HepG2 (cell line): ENCODE measurements at regions not wholly inside any gene's neighbourhood (a gene's known extent, or its start where the extent isn't known, plus 50 kb on each side); places are given as distances from the start of the nearest gene placed in this dataset.

ENCODE experiments used
- ATAC-seq: fragments of 200-7000 bp; cut with Tn5 transposase; 3 replicates; pipeline ENCODE4 v1.9.1; 2020; ENCODE audit warnings: mild to moderate bottlenecking, moderate library complexity
- BruUV-seq: library from RNA; stranded (reverse); fragments of 400-500 nt; replicated peaks from 2 replicates; lab custom pipeline; 2021; lab: Mats Ljungman, UMichigan
- CTCF ChIA-PET: fragments of 300-600 bp; formaldehyde crosslinking; extraction: SDS; loops from one replicate; lab custom pipeline; 2021; ENCODE audit warnings: low total read pairs, inconsistent platforms, low intra/inter-chr PET ratio; lab: Yijun Ruan, JAX
- POLR2A ChIA-PET: fragments of 350-600 bp; sonication (Branson Sonifier 250); formaldehyde crosslinking; loops from one replicate; lab custom pipeline; 2020; ENCODE audit warnings: antibody characterized with exemption, inconsistent platforms; lab: Yijun Ruan, JAX
- DNase-seq: peaks from one replicate; pipeline ENCODE4 v3.0.0-alpha.2; 2015; ENCODE audit warnings: low spot score
- FAIRE-seq: peaks from 3 replicates; lab custom pipeline; 2011; peaks lifted over from hg19 to GRCh38; lab: Jason Lieb, UNC
- H2AFZ ChIP-seq: one replicate; pipeline ENCODE4 v1.6.1; 2011; ENCODE audit warnings: low read length, inconsistent platforms
- H3K27ac ChIP-seq: fragments of 300-600 bp; 3 replicates; pipeline ENCODE4 v1.8.0; 2011; ENCODE audit warnings: mixed run types, mild to moderate bottlenecking, mixed read lengths, low read length, inconsistent platforms; ENCODE audit not compliant: insufficient read depth; ENCODE audit errors: extremely low read length
- H3K27me3 ChIP-seq, 2 experiments: fragments of 200-600 bp in 1 of 2; 2 replicates in 1 of 2; 3 replicates in 1 of 2; pipeline versions ENCODE4 v1.6.0 to v1.8.0; 2011; ENCODE audit warnings: low read length in 2 of 2, mild to moderate bottlenecking in 2 of 2, moderate library complexity in 2 of 2, inconsistent platforms in 1 of 2; ENCODE audit not compliant: insufficient read depth in 2 of 2, control insufficient read depth in 1 of 2
- H3K36me3 ChIP-seq, 2 experiments: fragments of 200-600 bp in 1 of 2; replicated peaks in 1 of 2; 2 replicates in 1 of 2; 3 replicates in 1 of 2; pipeline versions ENCODE4 v1.5.1 to v1.8.0; 2011; ENCODE audit warnings: low read length in 2 of 2, inconsistent platforms in 1 of 2; ENCODE audit not compliant: insufficient read depth in 2 of 2, control insufficient read depth in 1 of 2
- H3K4me1 ChIP-seq: 2 replicates; pipeline ENCODE4 v1.5.1; 2012; ENCODE audit warnings: low read length, inconsistent platforms; ENCODE audit not compliant: insufficient read depth
- H3K4me2 ChIP-seq: 2 replicates; pipeline ENCODE4 v1.6.0; 2011; ENCODE audit warnings: low read depth, low read length, inconsistent platforms
- H3K4me3 ChIP-seq, 3 experiments: fragments of 200-600 bp in 1 of 3; sonication (generic), shearing (Covaris generic) in 1 of 3; replicated peaks in 1 of 3; 2 replicates each; pipeline ENCODE4 v1.5.1; 2011 to 2016; ENCODE audit warnings: low read length in 3 of 3, inconsistent platforms in 2 of 3, low read depth in 2 of 3, mild to moderate bottlenecking in 2 of 3, control low read depth in 1 of 3, mixed read lengths in 1 of 3; ENCODE audit not compliant: insufficient read depth in 1 of 3
- H3K79me2 ChIP-seq: one replicate; pipeline ENCODE4 v1.6.1; 2011; ENCODE audit warnings: low read length, inconsistent platforms; ENCODE audit not compliant: insufficient read depth
- H3K9ac ChIP-seq: 2 replicates; pipeline ENCODE4 v1.6.0; 2011; ENCODE audit warnings: mild to moderate bottlenecking, low read depth, low read length, inconsistent platforms; ENCODE audit not compliant: insufficient read depth
- H3K9me3 ChIP-seq: 2 replicates; pipeline ENCODE4 v1.5.1; 2012; ENCODE audit warnings: mild to moderate bottlenecking, low read length
- H4K20me1 ChIP-seq: 2 replicates; pipeline ENCODE4 v1.6.0; 2011; ENCODE audit warnings: inconsistent platforms, mild to moderate bottlenecking, low read length, moderate library complexity; ENCODE audit not compliant: insufficient read depth
- FOXK1 ChIP-seq: sonication (generic); formaldehyde crosslinking; IDR thresholded peaks from 2 replicates; pipeline ENCODE4 v1.4.0; 2020; ENCODE audit warnings: low read depth, missing genetic modification reagents, borderline replicate concordance
- IKZF4 ChIP-seq: sonication (generic); formaldehyde crosslinking; IDR thresholded peaks from 2 replicates; pipeline ENCODE4 v1.5.1; 2020; ENCODE audit warnings: borderline replicate concordance, mild to moderate bottlenecking, low read depth, missing genetic modification reagents; ENCODE audit errors: not compliant biosample characterization
- PLSCR1 ChIP-seq: sonication (generic); formaldehyde crosslinking; IDR thresholded peaks from 2 replicates; pipeline ENCODE4 v1.5.0; 2020; ENCODE audit warnings: missing genetic modification reagents, mild to moderate bottlenecking, borderline replicate concordance
- ZIK1 ChIP-seq: sonication (generic); formaldehyde crosslinking; IDR thresholded peaks from 2 replicates; pipeline ENCODE4 v1.5.0; 2020; ENCODE audit warnings: mild to moderate bottlenecking, low read depth, missing genetic modification reagents, borderline replicate concordance
- ZNF747 ChIP-seq: sonication (generic); formaldehyde crosslinking; IDR thresholded peaks from 2 replicates; pipeline ENCODE4 v1.8.1; 2023; ENCODE audit warnings: missing genetic modification reagents, mild to moderate bottlenecking, borderline replicate concordance
- WGBS: methylation state at CpG from one replicate; pipeline ENCODE4 v1.1.6; 2017; ENCODE audit warnings: low lambda C conversion rate; 5-methylcytosine and 5-hydroxymethylcytosine counted together
- in situ Hi-C: cut with HindIII; loops from 2 replicates; pipeline ENCODE4 v1.10.0; 2017; ENCODE audit warnings: low pct_unique_long_range_greater_than_20kb; ENCODE audit not compliant: extremely low pct_ligation_motif_present
- intact Hi-C: fragments of 100-400 bp; cut with micrococcal nuclease; formaldehyde crosslinking; loops from one replicate; pipeline ENCODE4 v1.10.0; 2022; ENCODE audit not compliant: unreplicated experiment

GRCh38 chr6:141498977-141499376 lies 633.7 kb upstream of the GJE1 start:
- intact Hi-C loops (no loop called here), in situ Hi-C loops (no loop called here)
- Histone ChIP-seq H3K4me1 (no peaks in the 10 kb centered on the region), H2AFZ (no peak overlapping the region), H3K27ac (no peak overlapping the region), H3K4me3 (no peak overlapping the region), H3K79me2 (no peaks in the 10 kb centered on the region), H3K9me3 (peaks cover 4% of the 10 kb centered on the region; the same call in 1 of the 2 replicates), H3K27me3 (no peaks in the 10 kb centered on the region), H3K36me3 (no peaks in the 10 kb centered on the region), H3K9ac (no peak overlapping the region), H3K4me2 (no peak overlapping the region), H4K20me1 (no peaks in the 10 kb centered on the region)
- ChIA-PET CTCF (no interaction called here), POLR2A (no interaction called here)
- FAIRE-seq, result no peak
- WGBS, result 9% methylated on average over 3 of the region's 3 CpGs
- DNase-seq, result no peak
- BruUV-seq, result no TSS peak
- ATAC-seq, result no peak
- TF ChIP-seq FOXK1 (no peak), ZIK1 (CRISPR knock-in tag) (no peak)

- no peak overlapping the region for H3K4me2 ChIP-seq
- BruUV-seq, result no TSS peak
- H3K9me3 ChIP-seq, result no peaks in the 10 kb centered on the region
- no peaks in the 10 kb centered on the region for H3K79me2 ChIP-seq
- no peak overlapping the region for H3K27ac ChIP-seq
- H3K36me3 ChIP-seq, result no peaks in the 10 kb centered on the region
- no peak overlapping the region for H2AFZ ChIP-seq
- ChIA-PET CTCF (no interaction called here), POLR2A (no interaction called here)
- in situ Hi-C loops, result no loop called here
- ATAC-seq, result no peak
- no peak for DNase-seq
- TF ChIP-seq ZNF747 (CRISPR knock-in tag) (no peak), PLSCR1 (no peak), IKZF4 (CRISPR knock-in tag) (no peak)
- no peaks in the 10 kb centered on the region for H4K20me1 ChIP-seq
- H3K27me3 ChIP-seq, result no peaks in the 10 kb centered on the region
- H3K4me3 ChIP-seq, result no peak overlapping the region
- intact Hi-C loops, result no loop called here
- H3K4me1 ChIP-seq, result no peaks in the 10 kb centered on the region
- WGBS, result 72% methylated on average over 2 of the region's 2 CpGs
- H3K9ac ChIP-seq, result no peak overlapping the region
- no peak for FAIRE-seq
Measured at GRCh38 chr6:141492521-141493284, 640.0 kb upstream of the GJE1 start.
